ENCODE measurements at regions not wholly inside any gene's neighbourhood (a gene's known extent, or its start where the extent isn't known, plus 50 kb on each side); places are given as distances from the start of the nearest gene placed in this dataset.

GRCh38 chr16:85453703-85454102 is 159.4 kb upstream of the GSE1 start:
- no peak for DNase-seq (ENCODE audit: low spot score, unreplicated experiment)
- H3K36me3 Mint-ChIP-seq (ENCODE audit: insufficient read depth) = no peaks in the 10 kb centered on the region
- H3K27ac Mint-ChIP-seq = no peak overlapping the region
- no peak for TF ChIP-seq CTCF (IDR thresholded peaks at IDR 0.05; ENCODE audit: unreplicated experiment)
- H3K27me3 Mint-ChIP-seq = peaks cover 17% of the 10 kb centered on the region
- no peaks in the 10 kb centered on the region for H3K9me3 Mint-ChIP-seq (ENCODE audit: low read depth)
- no peak overlapping the region for H3K4me3 Mint-ChIP-seq (ENCODE audit: low read depth)
- H3K4me1 Mint-ChIP-seq (ENCODE audit: low read depth) = peaks cover 23% of the 10 kb centered on the region

- no peak for TF ChIP-seq CTCF (IDR thresholded peaks at IDR 0.05; ENCODE audit: unreplicated experiment)
- Mint-ChIP-seq H3K36me3 (ENCODE audit: insufficient read depth) (no peaks in the 10 kb centered on the region), H3K9me3 (ENCODE audit: low read depth) (no peaks in the 10 kb centered on the region), H3K4me3 (ENCODE audit: low read depth) (no peak overlapping the region), H3K4me1 (ENCODE audit: low read depth) (peaks cover 19% of the 10 kb centered on the region), H3K27ac (no peak overlapping the region), H3K27me3 (peaks cover 22% of the 10 kb centered on the region)
- no peak for DNase-seq (ENCODE audit: low spot score, unreplicated experiment)
Observed at GRCh38 chr16:85454171-85454872, 158.8 kb upstream of the GSE1 start.

- peaks cover 28% of the 10 kb centered on the region for H3K27me3 Mint-ChIP-seq
- H3K4me1 Mint-ChIP-seq (ENCODE audit: low read depth) = peaks cover 19% of the 10 kb centered on the region
Observed at GRCh38 chr16:85455534-85455933, 157.6 kb upstream of the GSE1 start.

GRCh38 chr16:85457366-85457765 is 155.8 kb upstream of the GSE1 start:
- H3K27ac Mint-ChIP-seq = no peak overlapping the region
- H3K36me3 Mint-ChIP-seq (ENCODE audit: insufficient read depth) = no peaks in the 10 kb centered on the region
- TF ChIP-seq CTCF (IDR thresholded peaks at IDR 0.05; ENCODE audit: unreplicated experiment) = no peak
- no peak overlapping the region for H3K4me3 Mint-ChIP-seq (ENCODE audit: low read depth)
- H3K9me3 Mint-ChIP-seq (ENCODE audit: low read depth) = no peaks in the 10 kb centered on the region
- H3K4me1 Mint-ChIP-seq (ENCODE audit: low read depth) = peaks cover 26% of the 10 kb centered on the region
- DNase-seq (ENCODE audit: low spot score, unreplicated experiment) = no peak
- H3K27me3 Mint-ChIP-seq = peaks cover 29% of the 10 kb centered on the region

More at GRCh38 chr16:85455534-85455933, 157.6 kb upstream of the GSE1 start:
- Mint-ChIP-seq H3K36me3 (ENCODE audit: insufficient read depth) (no peaks in the 10 kb centered on the region), H3K27ac (no peak overlapping the region), H3K9me3 (ENCODE audit: low read depth) (no peaks in the 10 kb centered on the region), H3K4me3 (ENCODE audit: low read depth) (no peak overlapping the region)
- TF ChIP-seq CTCF (IDR thresholded peaks at IDR 0.05; ENCODE audit: unreplicated experiment) = no peak
- DNase-seq (ENCODE audit: low spot score, unreplicated experiment) = no peak

GRCh38 chr16:85458968-85459367 is 154.2 kb upstream of the GSE1 start:
- no peaks in the 10 kb centered on the region for H3K36me3 Mint-ChIP-seq (ENCODE audit: insufficient read depth)
- H3K9me3 Mint-ChIP-seq (ENCODE audit: low read depth) = no peaks in the 10 kb centered on the region
- H3K4me1 Mint-ChIP-seq (ENCODE audit: low read depth) = peaks cover 25% of the 10 kb centered on the region
- DNase-seq (ENCODE audit: low spot score, unreplicated experiment) = no peak
- peaks cover 31% of the 10 kb centered on the region for H3K27me3 Mint-ChIP-seq
- TF ChIP-seq CTCF (IDR thresholded peaks at IDR 0.05; ENCODE audit: unreplicated experiment) = no peak
- no peak overlapping the region for H3K27ac Mint-ChIP-seq
- H3K4me3 Mint-ChIP-seq (ENCODE audit: low read depth) = no peak overlapping the region
